OCI-LY1 (cell line): ENCODE measurements at regions not wholly inside any gene's neighbourhood (a gene's known extent, or its start where the extent isn't known, plus 50 kb on each side); places are given as distances from the start of the nearest gene placed in this dataset.

ENCODE experiments used
- H2AFZ ChIP-seq: fragments of 200-600 bp; sonication (generic), shearing (Covaris generic); 2 replicates; pipeline ENCODE4 v1.6.0; 2014; ENCODE audit warnings: antibody characterized with exemption, mild to moderate bottlenecking, low read length
- H3F3A ChIP-seq: fragments of 200-600 bp; sonication (generic), shearing (Covaris generic); 2 replicates; pipeline ENCODE4 v1.6.0; 2014; ENCODE audit warnings: mild to moderate bottlenecking, antibody characterized with exemption, low read length, moderate library complexity; ENCODE audit not compliant: insufficient read depth
- H3K27ac ChIP-seq: fragments of 200-600 bp; sonication (generic); 2 replicates; pipeline ENCODE4 v1.5.1; 2014; ENCODE audit warnings: low read length, mixed run types, mild to moderate bottlenecking, low read depth; ENCODE audit not compliant: poor library complexity, severe bottlenecking
- H3K27me3 ChIP-seq: fragments of 200-600 bp; sonication (generic); 2 replicates; pipeline ENCODE4 v1.6.0; 2014; ENCODE audit warnings: antibody characterized with exemption, mild to moderate bottlenecking, low read length, moderate library complexity; ENCODE audit not compliant: insufficient read depth
- H3K36me3 ChIP-seq: fragments of 200-600 bp; sonication (generic); 2 replicates; pipeline ENCODE4 v1.6.1; 2014; ENCODE audit warnings: mild to moderate bottlenecking, antibody characterized with exemption, low read length, moderate library complexity, mixed read lengths; ENCODE audit not compliant: insufficient read depth
- H3K4me1 ChIP-seq: fragments of 200-600 bp; sonication (generic); 2 replicates; pipeline ENCODE4 v1.5.1; 2014; ENCODE audit warnings: mild to moderate bottlenecking, low read length, moderate library complexity; ENCODE audit not compliant: insufficient read depth, severe bottlenecking
- H3K4me2 ChIP-seq: fragments of 200-600 bp; sonication (generic), shearing (Covaris generic); 2 replicates; pipeline ENCODE4 v1.6.1; 2014; ENCODE audit warnings: low read length
- H3K4me3 ChIP-seq: fragments of 200-600 bp; sonication (generic); 2 replicates; pipeline ENCODE4 v1.5.1; 2014; ENCODE audit warnings: low read length, low read depth, mild to moderate bottlenecking, mixed read lengths; ENCODE audit not compliant: poor library complexity, severe bottlenecking
- H3K79me2 ChIP-seq: fragments of 200-600 bp; shearing (Covaris generic); 2 replicates; pipeline ENCODE4 v1.6.1; 2016; ENCODE audit warnings: mixed run types, low read length, mixed read lengths; ENCODE audit not compliant: insufficient read depth
- H3K9ac ChIP-seq: fragments of 200-600 bp; sonication (generic), shearing (Covaris generic); 2 replicates; pipeline ENCODE4 v1.6.1; 2014; ENCODE audit warnings: mild to moderate bottlenecking, low read length, mixed read lengths
- H3K9me2 ChIP-seq: fragments of 200-600 bp; sonication (generic), shearing (Covaris generic); 2 replicates; pipeline ENCODE4 v1.6.1; 2014; ENCODE audit warnings: low read depth, mild to moderate bottlenecking, low read length, mixed read lengths
- H3K9me3 ChIP-seq: fragments of 200-600 bp; shearing (Covaris generic); 2 replicates; pipeline ENCODE4 v1.6.1; 2014; ENCODE audit warnings: low read length, mixed read lengths
- H4K20me1 ChIP-seq: fragments of 200-600 bp; sonication (generic), shearing (Covaris generic); 2 replicates; pipeline ENCODE4 v1.6.0; 2016; ENCODE audit warnings: mild to moderate bottlenecking, low read length; ENCODE audit not compliant: insufficient read depth
- CTCF ChIP-seq: fragments of 200-600 bp; sonication (generic), shearing (Covaris generic); IDR thresholded peaks from 2 replicates; pipeline ENCODE4 v1.5.1; 2017; ENCODE audit warnings: mild to moderate bottlenecking, antibody characterized with exemption, low read length, moderate library complexity, mixed read lengths
- EZH2 ChIP-seq: fragments of 200-600 bp; sonication (generic), shearing (Covaris generic); IDR thresholded peaks from 2 replicates; pipeline ENCODE4 v1.8.0; 2017; ENCODE audit warnings: borderline replicate concordance, mixed run types, mild to moderate bottlenecking, antibody characterized with exemption, low read length, moderate library complexity, mixed read lengths

- Histone ChIP-seq H3K9ac (no peak overlapping the region), H3K27me3 (no peaks in the 10 kb centered on the region), H3K4me1 (no peaks in the 10 kb centered on the region), H2AFZ (no peak overlapping the region), H3K4me3 (no peak overlapping the region), H3K36me3 (no peaks in the 10 kb centered on the region), H3K79me2 (no peaks in the 10 kb centered on the region), H3K27ac (no peak overlapping the region), H4K20me1 (no peaks in the 10 kb centered on the region), H3K9me2 (no peaks in the 10 kb centered on the region), H3K4me2 (no peak overlapping the region), H3K9me3 (no peaks in the 10 kb centered on the region), H3F3A (no peaks in the 10 kb centered on the region)
- TF ChIP-seq EZH2 = no peak
- TF ChIP-seq CTCF = no peak
These were observed 188.2 kb downstream of the AMY1C start for GRCh38 chr1:103937763-103938357.

GRCh38 chr1:103941086-103941485 lies 191.4 kb downstream of the AMY1C start:
- Histone ChIP-seq H2AFZ (no peak overlapping the region), H3K27me3 (no peaks in the 10 kb centered on the region), H3K36me3 (no peaks in the 10 kb centered on the region), H3K4me2 (no peak overlapping the region), H3K9me3 (no peaks in the 10 kb centered on the region), H3K79me2 (no peaks in the 10 kb centered on the region), H3K4me1 (no peaks in the 10 kb centered on the region), H3F3A (no peaks in the 10 kb centered on the region), H3K4me3 (no peak overlapping the region), H3K9ac (no peak overlapping the region), H3K9me2 (no peaks in the 10 kb centered on the region), H4K20me1 (no peaks in the 10 kb centered on the region), H3K27ac (no peak overlapping the region)
- TF ChIP-seq CTCF = no peak
- no peak for TF ChIP-seq EZH2

- Histone ChIP-seq H3K4me3 (no peak overlapping the region), H3K9me3 (no peaks in the 10 kb centered on the region), H3F3A (no peaks in the 10 kb centered on the region), H4K20me1 (no peaks in the 10 kb centered on the region), H3K27ac (no peak overlapping the region), H3K9me2 (no peaks in the 10 kb centered on the region), H3K27me3 (no peaks in the 10 kb centered on the region), H3K4me2 (no peak overlapping the region), H3K79me2 (no peaks in the 10 kb centered on the region), H3K4me1 (no peaks in the 10 kb centered on the region), H3K9ac (no peak overlapping the region), H2AFZ (no peak overlapping the region), H3K36me3 (no peaks in the 10 kb centered on the region)
- TF ChIP-seq EZH2 (no peak), CTCF (no peak)
These were observed 192.3 kb downstream of the AMY1C start for GRCh38 chr1:103942029-103942428.
